ENCODE measurements at regions not wholly inside any gene's neighbourhood (a gene's known extent, or its start where the extent isn't known, plus 50 kb on each side); places are given as distances from the start of the nearest gene placed in this dataset.

GRCh38 chr6:99119109-99120031 is 171.6 kb upstream of the FBXL4 start:
- no peak for DNase-seq (ENCODE audit: low spot score in 2 of 2)
- no peak overlapping the region for H3K4me3 Mint-ChIP-seq
- H3K9me3 Mint-ChIP-seq: no peaks in the 10 kb centered on the region
- no peaks in the 10 kb centered on the region for H3K4me1 Mint-ChIP-seq
- H3K36me3 Mint-ChIP-seq: no peaks in the 10 kb centered on the region
- ATAC-seq: peak; percentile 39
- H3K27ac Mint-ChIP-seq: no peak overlapping the region

GRCh38 chr6:99114769-99115406 is 167.1 kb upstream of the FBXL4 start:
- H3K4me3 Mint-ChIP-seq: no peak overlapping the region
- no peak overlapping the region for H3K27ac Mint-ChIP-seq
- H3K36me3 Mint-ChIP-seq: no peaks in the 10 kb centered on the region
- ATAC-seq (peak; percentile 73), DNase-seq (ENCODE audit: low spot score in 2 of 2) (no peak)
- H3K4me1 Mint-ChIP-seq: no peaks in the 10 kb centered on the region
- H3K9me3 Mint-ChIP-seq: no peaks in the 10 kb centered on the region

GRCh38 chr6:99111590-99111989 is 163.8 kb upstream of the FBXL4 start:
- no peak overlapping the region for H3K4me3 Mint-ChIP-seq
- no peak for DNase-seq (ENCODE audit: low spot score in 2 of 2)
- no peak for ATAC-seq
- no peaks in the 10 kb centered on the region for H3K9me3 Mint-ChIP-seq
- no peaks in the 10 kb centered on the region for H3K4me1 Mint-ChIP-seq
- no peak overlapping the region for H3K27ac Mint-ChIP-seq
- no peaks in the 10 kb centered on the region for H3K36me3 Mint-ChIP-seq

- ATAC-seq (no peak), DNase-seq (ENCODE audit: low spot score in 2 of 2) (no peak)
- Mint-ChIP-seq H3K36me3 (no peaks in the 10 kb centered on the region), H3K9me3 (no peaks in the 10 kb centered on the region), H3K4me3 (no peak overlapping the region), H3K4me1 (no peaks in the 10 kb centered on the region), H3K27ac (no peak overlapping the region)
Observed at GRCh38 chr6:99110029-99110428, 162.3 kb upstream of the FBXL4 start.

- no peaks in the 10 kb centered on the region for H3K4me1 Mint-ChIP-seq
Observed at GRCh38 chr6:99104218-99104617, 156.5 kb upstream of the FBXL4 start.

GRCh38 chr6:99099243-99099642 is 151.5 kb upstream of the FBXL4 start:
- Mint-ChIP-seq H3K36me3 (no peaks in the 10 kb centered on the region), H3K4me3 (no peak overlapping the region), H3K9me3 (no peaks in the 10 kb centered on the region), H3K27ac (no peak overlapping the region), H3K4me1 (no peaks in the 10 kb centered on the region)
- DNase-seq (ENCODE audit: low spot score in 2 of 2) (no peak), ATAC-seq (no peak)

More at GRCh38 chr6:99104218-99104617, 156.5 kb upstream of the FBXL4 start:
- H3K27ac Mint-ChIP-seq: no peak overlapping the region
- no peak for ATAC-seq
- no peaks in the 10 kb centered on the region for H3K9me3 Mint-ChIP-seq
- no peak for DNase-seq (ENCODE audit: low spot score in 2 of 2)
- no peaks in the 10 kb centered on the region for H3K36me3 Mint-ChIP-seq
- H3K4me3 Mint-ChIP-seq: no peak overlapping the region

GRCh38 chr6:99096170-99096569 is 148.4 kb upstream of the FBXL4 start:
- Mint-ChIP-seq H3K4me3 (no peak overlapping the region), H3K4me1 (no peaks in the 10 kb centered on the region), H3K9me3 (no peaks in the 10 kb centered on the region), H3K36me3 (no peaks in the 10 kb centered on the region), H3K27ac (no peak overlapping the region)
- ATAC-seq: no peak
- no peak for DNase-seq (ENCODE audit: low spot score in 2 of 2)

GRCh38 chr6:99093456-99094190 is 145.9 kb upstream of the FBXL4 start:
- ATAC-seq (no peak), DNase-seq (ENCODE audit: low spot score in 2 of 2) (no peak)
- H3K27ac Mint-ChIP-seq: no peak overlapping the region
- no peak overlapping the region for H3K4me3 Mint-ChIP-seq
- H3K36me3 Mint-ChIP-seq: no peaks in the 10 kb centered on the region
- no peaks in the 10 kb centered on the region for H3K9me3 Mint-ChIP-seq
- H3K4me1 Mint-ChIP-seq: no peaks in the 10 kb centered on the region

GRCh38 chr6:99092461-99092860 is 144.7 kb upstream of the FBXL4 start:
- ATAC-seq (no peak), DNase-seq (ENCODE audit: low spot score in 2 of 2) (no peak)
- H3K9me3 Mint-ChIP-seq: no peaks in the 10 kb centered on the region
- no peak overlapping the region for H3K27ac Mint-ChIP-seq
- no peaks in the 10 kb centered on the region for H3K36me3 Mint-ChIP-seq
- no peak overlapping the region for H3K4me3 Mint-ChIP-seq
- H3K4me1 Mint-ChIP-seq: no peaks in the 10 kb centered on the region

- ATAC-seq: peak; percentile 61
Observed at GRCh38 chr6:99091985-99092384, 144.2 kb upstream of the FBXL4 start.

GRCh38 chr6:99080191-99080590 is 132.4 kb upstream of the FBXL4 start:
- no peak for DNase-seq (ENCODE audit: low spot score in 2 of 2)
- H3K36me3 Mint-ChIP-seq: no peaks in the 10 kb centered on the region
- no peak overlapping the region for H3K27ac Mint-ChIP-seq
- ATAC-seq: no peak
- no peaks in the 10 kb centered on the region for H3K4me1 Mint-ChIP-seq
- peaks cover 3% of the 10 kb centered on the region for H3K9me3 Mint-ChIP-seq
- no peak overlapping the region for H3K4me3 Mint-ChIP-seq

More at GRCh38 chr6:99091985-99092384, 144.2 kb upstream of the FBXL4 start:
- Mint-ChIP-seq H3K4me3 (no peak overlapping the region), H3K4me1 (no peaks in the 10 kb centered on the region), H3K36me3 (no peaks in the 10 kb centered on the region), H3K27ac (no peak overlapping the region), H3K9me3 (no peaks in the 10 kb centered on the region)
- no peak for DNase-seq (ENCODE audit: low spot score in 2 of 2)

GRCh38 chr6:99079058-99079457 is 131.3 kb upstream of the FBXL4 start:
- ATAC-seq (no peak), DNase-seq (ENCODE audit: low spot score in 2 of 2) (no peak)
- Mint-ChIP-seq H3K4me3 (no peak overlapping the region), H3K4me1 (no peaks in the 10 kb centered on the region), H3K36me3 (no peaks in the 10 kb centered on the region), H3K27ac (no peak overlapping the region), H3K9me3 (peaks cover 3% of the 10 kb centered on the region)

- no peak for ATAC-seq
- H3K36me3 Mint-ChIP-seq: no peaks in the 10 kb centered on the region
Observed at GRCh38 chr6:99073223-99073622, 125.5 kb upstream of the FBXL4 start.

GRCh38 chr6:99066044-99066443 is 118.3 kb upstream of the FBXL4 start:
- Mint-ChIP-seq H3K9me3 (no peaks in the 10 kb centered on the region), H3K36me3 (no peaks in the 10 kb centered on the region), H3K27ac (no peak overlapping the region), H3K4me3 (no peak overlapping the region), H3K4me1 (no peaks in the 10 kb centered on the region)
- DNase-seq (ENCODE audit: low spot score in 2 of 2) (no peak), ATAC-seq (no peak)

More at GRCh38 chr6:99073223-99073622, 125.5 kb upstream of the FBXL4 start:
- no peaks in the 10 kb centered on the region for H3K4me1 Mint-ChIP-seq
- DNase-seq (ENCODE audit: low spot score in 2 of 2): no peak
- H3K4me3 Mint-ChIP-seq: no peak overlapping the region
- H3K27ac Mint-ChIP-seq: no peak overlapping the region
- peaks cover 3% of the 10 kb centered on the region for H3K9me3 Mint-ChIP-seq

GRCh38 chr6:99064834-99065233 is 117.1 kb upstream of the FBXL4 start:
- Mint-ChIP-seq H3K9me3 (no peaks in the 10 kb centered on the region), H3K4me3 (no peak overlapping the region), H3K36me3 (no peaks in the 10 kb centered on the region), H3K27ac (no peak overlapping the region), H3K4me1 (no peaks in the 10 kb centered on the region)
- no peak for ATAC-seq
- DNase-seq (ENCODE audit: low spot score in 2 of 2): no peak
